DMS153 treated with DMSO at 0.1 percent for 48 hours (cell line): ENCODE measurements at regions not wholly inside any gene's neighbourhood (a gene's known extent, or its start where the extent isn't known, plus 50 kb on each side); places are given as distances from the start of the nearest gene placed in this dataset.
"Not testable (repeated sequence)": the region's sequence is repeated elsewhere in the genome, so short reads cannot be mapped to it uniquely, and the experiment has no call there.

Source experiments
- DNase-seq: peaks from one replicate; lab custom pipeline; 2025; ENCODE audit not compliant: unreplicated experiment; lab: John Stamatoyannopoulos, UW

GRCh38 chr13:86253497-86253896, 454.3 kb upstream of the SLITRK6 start:
- not testable (repeated sequence) for DNase-seq

- DNase-seq: not testable (repeated sequence)
Observed at GRCh38 chr13:86255820-86256219, 456.6 kb upstream of the SLITRK6 start.

DNA sequence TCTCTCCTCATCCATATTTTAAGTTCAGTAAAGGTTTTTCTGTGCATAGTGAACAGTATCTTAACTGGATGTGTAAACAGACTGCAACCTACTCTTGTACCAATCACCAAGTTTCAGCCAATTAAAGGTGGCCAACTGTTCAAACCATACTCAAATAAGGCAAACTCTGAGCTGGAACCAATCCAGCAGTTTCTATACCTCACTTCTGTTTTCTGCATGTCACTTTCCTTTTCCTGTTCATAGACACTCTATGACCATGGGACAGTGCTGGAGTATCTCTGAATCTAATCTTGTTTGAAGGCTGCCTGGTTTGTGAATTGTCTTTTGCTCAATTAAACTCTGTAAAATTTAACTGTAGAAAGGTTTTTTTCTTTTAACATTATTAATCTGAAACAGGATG, 470.3 kb upstream of the SLITRK6 start:
- no peak for DNase-seq

GRCh38 chr13:86282442-86282841, 483.2 kb upstream of the SLITRK6 start:
- no peak for DNase-seq

DNA sequence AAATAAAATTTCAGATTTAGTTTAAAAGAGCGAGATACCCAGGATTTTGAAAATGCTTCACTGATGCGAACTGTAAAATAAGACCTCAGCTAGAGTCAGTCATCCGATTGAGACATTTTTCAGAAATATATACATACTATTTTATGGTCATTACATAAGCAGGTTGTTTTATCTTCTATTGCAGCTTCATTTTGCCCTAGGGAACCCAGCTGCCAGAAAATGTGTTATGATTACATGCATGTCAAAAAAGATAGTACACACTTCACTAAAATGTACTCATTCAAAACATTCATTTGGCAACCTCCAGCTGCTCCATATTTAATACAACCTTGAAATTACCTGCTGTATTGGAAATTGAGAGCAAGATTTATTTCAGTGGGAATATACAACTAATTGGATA, 483.8 kb upstream of the SLITRK6 start:
- no peak for DNase-seq

- no peak for DNase-seq
Observed at GRCh38 chr13:86298725-86299124, 499.5 kb upstream of the SLITRK6 start.

DNA sequence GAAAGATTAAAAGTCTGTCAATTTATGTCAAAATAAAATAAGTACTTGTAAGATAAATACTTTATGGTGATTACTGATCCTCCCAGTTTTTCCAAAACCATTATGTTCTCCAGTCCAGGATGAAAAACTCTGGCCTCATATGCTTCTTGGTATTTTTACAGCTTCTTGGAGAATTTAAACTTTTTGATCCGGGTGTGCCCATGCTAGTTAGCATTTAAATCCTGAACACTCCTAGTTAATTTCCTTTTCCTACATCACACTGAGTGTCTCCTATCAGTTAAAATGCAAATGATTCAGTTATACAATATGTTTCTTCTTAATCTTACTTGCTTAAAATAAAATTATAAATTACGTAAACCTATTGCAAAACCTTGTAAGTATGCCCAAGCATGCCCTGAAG, 499.9 kb upstream of the SLITRK6 start:
- DNase-seq: no peak

GRCh38 chr13:86309881-86310280, 510.7 kb upstream of the SLITRK6 start:
- no peak for DNase-seq

DNA sequence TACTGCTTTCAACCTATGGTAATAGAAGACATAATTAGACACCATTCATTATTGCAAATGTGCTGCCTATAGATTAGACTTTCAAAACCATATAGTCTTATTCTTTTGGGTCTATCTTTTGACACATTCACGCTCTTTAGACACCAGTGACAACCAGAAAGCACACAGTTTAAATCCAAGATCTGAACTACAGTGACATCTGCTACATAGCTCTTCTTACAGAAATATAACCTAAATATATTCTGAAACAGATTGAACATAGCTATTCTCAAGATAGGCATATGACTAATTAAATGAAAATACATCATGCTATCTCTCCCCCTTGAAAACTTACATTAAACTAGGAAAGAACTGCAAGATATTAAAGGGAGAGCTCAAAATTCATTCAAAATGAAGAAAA, 514.2 kb upstream of the SLITRK6 start:
- DNase-seq: no peak

DNA sequence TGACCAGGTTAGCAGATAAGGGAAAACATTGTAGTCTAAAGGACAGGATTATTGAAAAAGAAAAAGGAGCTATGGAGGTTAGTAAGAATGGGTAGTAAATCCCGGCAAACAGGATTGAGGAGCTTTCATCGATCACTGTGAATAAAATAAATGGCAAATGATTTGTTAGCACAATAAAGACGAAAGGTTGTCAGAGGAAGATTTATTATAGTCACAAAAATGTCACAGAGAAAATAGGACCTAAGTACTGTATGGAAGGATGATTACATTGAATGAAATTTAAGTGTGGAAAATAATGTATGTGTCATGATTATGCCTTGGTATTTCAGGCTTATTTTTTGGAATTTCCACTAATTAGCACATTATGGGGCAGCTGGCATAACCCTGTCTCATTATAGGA, 519.2 kb upstream of the SLITRK6 start:
- no peak for DNase-seq

GRCh38 chr13:86324191-86324590, 525.0 kb upstream of the SLITRK6 start:
- DNase-seq: no peak

DNA sequence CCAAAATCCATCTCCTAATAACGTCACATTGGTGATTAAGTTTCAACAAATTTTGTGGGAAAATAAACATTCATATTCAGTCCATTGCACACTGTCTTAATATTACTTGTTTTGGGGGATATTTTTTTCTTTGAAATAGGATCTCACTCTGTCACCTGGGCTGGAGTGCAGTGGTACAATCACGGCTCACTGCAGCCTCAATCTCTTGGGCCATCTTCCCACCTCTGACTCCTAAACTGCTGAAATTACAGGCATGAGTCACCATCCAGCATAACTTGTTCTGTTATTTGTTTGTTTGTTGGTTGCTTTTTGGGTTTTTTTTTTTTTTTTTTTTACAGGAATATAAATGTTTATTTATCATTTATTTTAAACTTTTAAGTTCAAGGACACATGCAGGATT, 556.1 kb upstream of the SLITRK6 start:
- DNase-seq: no peak

- DNase-seq: no peak
Observed at GRCh38 chr13:86357106-86357505, 557.9 kb upstream of the SLITRK6 start.

- not testable (repeated sequence) for DNase-seq
Observed at GRCh38 chr13:86363749-86364148, 564.5 kb upstream of the SLITRK6 start.

DNA sequence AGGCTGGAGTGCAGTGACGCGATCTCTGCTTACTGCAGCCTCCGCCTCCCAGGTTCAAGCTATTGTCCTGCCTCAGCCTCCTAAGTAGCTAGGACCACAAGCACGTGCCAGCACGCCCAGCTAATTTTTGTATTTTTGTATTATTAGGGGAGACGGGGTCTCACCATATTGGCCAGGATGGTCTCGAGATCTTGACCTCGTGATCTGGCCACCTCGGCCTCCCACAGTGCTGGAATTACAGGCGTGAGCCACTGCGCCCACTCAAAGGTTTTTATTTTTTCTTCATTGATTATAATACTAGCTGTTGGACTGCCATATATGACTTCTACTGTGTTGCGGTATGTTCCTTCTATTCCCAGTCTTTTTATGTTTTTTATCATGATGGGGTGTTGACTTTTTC, 569.7 kb upstream of the SLITRK6 start:
- no peak for DNase-seq

- DNase-seq: no peak
Observed at GRCh38 chr13:86377451-86377850, 578.2 kb upstream of the SLITRK6 start.

GRCh38 chr13:86378628-86379027, 579.4 kb upstream of the SLITRK6 start:
- no peak for DNase-seq

GRCh38 chr13:86383151-86383550, 583.9 kb upstream of the SLITRK6 start:
- DNase-seq: no peak

DNA sequence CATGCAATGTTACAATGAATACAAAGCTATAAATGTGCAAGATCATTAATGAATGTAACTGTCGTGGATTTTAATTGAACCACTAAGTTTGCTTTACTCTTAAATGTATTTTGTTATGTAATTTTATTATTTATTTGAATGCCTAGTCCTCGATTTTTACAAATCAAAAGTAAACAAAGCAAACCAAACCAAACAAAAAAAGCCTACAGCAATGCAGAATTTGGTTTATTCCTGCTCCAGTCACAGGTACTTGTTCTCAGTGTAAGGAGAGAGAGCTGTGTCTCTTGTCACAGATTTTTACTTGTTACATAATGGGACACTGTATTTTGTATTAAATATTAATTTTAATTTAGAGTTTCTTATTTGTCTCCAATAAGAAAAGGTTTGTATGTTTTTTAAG, 584.3 kb upstream of the SLITRK6 start:
- no peak for DNase-seq

DNA sequence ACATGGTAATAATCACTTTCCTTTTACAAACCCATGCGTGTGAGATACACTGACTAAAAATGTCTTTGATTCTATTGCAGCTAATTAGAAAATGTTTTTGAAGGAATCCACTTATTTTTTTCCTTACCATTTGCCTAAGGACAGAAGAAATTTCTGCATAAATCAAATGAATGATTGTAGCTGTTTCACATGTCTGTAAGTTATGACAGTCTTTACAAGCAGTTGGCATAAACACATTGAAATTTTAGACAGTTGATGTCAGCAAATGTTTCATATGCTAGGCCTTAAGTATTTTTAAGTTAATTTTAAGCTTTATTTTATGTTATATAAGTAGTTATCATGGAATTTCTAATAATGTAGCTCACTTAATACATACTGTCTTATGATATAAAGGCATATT, 598.4 kb upstream of the SLITRK6 start:
- no peak for DNase-seq

GRCh38 chr13:86399572-86399971, 600.4 kb upstream of the SLITRK6 start:
- DNase-seq: no peak

DNA sequence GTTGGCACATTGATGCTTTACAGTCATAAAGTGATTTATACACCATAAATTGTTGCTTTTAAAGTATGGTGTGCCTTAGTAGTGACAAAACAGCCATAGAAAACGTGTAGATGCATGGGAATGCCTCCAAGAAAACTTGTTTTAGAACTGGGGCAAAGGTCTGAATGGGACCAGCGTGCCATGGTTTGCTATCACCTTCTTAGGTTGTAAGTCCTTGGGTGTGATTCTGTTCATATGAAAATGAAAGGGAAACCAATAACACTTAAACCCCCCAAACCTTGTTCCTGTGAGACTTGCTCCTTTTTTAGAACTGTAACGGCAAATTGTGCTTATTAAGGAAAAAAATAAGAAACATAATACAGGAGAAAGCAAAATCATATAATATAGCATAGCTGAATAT, 603.3 kb upstream of the SLITRK6 start:
- no peak for DNase-seq

DNA sequence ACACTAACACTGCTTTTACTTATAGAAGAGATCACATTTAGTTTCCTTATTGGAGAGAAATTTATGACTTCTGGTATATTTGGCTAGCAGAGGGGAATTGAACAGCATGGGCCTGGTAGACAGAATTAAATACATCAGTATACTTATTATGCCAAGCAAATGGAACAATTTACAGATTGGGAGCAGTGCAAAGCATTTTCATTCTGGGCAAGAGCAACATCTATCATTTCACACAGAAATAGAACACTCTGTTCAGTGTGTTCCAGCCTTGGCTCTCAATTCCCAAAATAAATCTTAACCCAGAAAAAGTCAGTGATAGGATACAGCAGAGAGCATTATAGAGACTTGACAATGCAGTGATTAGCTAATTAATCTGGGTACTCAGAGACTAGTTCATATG, 604.0 kb upstream of the SLITRK6 start:
- DNase-seq: no peak
